HS-5 (cell line): ENCODE measurements at regions not wholly inside any gene's neighbourhood (a gene's known extent, or its start where the extent isn't known, plus 50 kb on each side); places are given as distances from the start of the nearest gene placed in this dataset.

Experiments
- DNase-seq: peaks from one replicate; pipeline ENCODE4 v3.0.0-alpha.2; 2012; ENCODE audit warnings: low read depth

DNA sequence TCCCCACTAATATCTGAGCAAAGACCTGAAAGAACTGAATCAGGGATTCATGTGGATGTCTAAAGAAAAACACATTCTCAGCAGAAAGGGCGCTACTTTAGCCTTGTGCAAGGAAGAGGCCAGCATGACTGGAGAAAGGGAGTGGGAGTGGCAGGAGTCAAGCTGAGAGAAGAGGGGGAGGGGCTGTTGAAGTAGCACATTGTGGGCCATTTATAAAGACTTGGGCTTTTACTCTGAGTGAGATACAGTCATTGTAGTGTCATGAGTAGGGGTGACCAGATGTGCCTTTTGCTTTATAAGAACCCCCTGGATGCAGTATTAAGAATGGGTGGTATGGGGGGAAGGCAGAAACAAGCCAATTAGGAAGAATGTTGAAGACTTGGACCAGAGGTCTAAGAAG lies 452.8 kb downstream of the ENC1 start:
- no peak for DNase-seq

DNA sequence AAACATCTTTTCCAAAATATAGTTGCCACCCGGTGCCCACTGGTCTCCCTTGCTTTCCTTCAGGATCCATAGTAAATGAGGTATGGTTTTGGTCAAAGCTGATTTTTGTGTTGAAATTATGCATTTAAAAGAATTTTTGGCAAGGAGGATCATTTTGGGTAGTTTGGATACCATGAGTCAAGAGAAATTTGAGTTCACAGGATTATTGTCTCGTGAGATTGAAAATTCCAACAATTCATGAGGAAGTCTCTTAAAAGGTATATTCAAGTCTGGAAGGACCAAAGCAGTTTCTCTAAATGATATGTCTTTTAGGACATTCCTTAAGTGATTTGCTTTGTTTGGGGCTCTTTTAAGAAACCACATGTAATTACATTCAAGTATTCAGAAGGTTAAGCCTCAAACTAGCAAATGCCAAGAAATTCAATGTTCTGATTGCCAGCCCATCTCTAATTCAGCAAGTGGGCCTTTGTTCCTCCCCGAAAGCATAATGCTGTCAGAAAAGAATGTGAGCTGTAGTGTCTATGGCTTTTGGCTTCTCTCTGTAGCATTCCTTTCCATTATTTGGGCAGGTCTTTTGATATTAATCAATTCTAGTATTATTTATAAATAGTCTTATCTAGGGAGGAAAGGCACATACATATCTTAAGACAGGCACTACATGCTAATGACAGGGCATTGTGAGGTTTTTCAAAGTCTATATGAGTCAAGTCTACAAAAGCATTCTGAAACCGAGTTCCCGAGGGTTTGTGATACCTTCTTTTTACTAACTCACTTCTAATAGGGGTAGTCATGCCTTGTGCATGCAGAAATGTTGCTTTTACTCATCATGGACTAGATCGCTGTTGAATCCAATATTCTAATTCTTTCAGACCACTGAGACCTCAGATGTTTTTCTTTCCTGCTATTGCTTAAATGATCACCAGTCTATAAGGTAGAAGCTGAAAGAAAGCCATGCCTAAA lies 453.9 kb downstream of the ENC1 start:
- no peak for DNase-seq

DNA sequence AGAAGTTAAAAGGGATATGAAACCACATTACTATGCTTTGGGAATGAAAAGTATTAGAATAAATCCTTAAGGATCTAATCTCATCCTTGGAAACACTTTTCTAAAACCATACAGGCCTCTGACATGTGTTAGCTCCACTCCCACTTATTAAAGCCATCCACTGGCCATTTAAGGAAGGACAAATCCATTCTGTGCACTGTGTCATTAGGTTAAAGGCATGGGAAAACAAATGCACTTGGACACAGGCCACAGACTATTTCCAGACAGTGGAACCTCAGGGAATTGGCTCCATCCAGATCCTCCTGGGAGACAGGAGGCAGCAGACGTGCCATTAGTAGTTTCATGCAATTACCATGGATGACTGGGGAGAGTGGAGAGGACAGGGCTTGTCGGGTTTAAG lies 454.9 kb downstream of the ENC1 start:
- no peak for DNase-seq

DNA sequence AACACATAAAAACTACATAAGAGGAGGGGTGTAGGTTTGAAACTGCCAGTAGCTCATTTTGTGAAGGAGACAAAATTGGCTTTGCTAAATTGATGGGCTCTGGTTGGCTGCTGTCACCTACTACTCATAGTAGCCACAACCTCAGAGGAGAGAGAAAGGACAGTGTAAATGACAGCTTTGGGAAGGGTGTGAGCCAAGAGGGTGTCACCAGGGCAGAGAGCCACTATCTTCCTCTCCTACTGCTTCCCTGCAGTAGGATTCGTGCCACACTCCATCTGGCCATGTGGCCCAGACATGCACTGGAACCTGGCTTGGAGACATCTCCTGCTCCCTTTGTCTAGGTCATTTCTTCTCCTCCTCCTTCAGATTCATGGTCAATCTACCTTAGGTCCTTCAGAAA lies 455.9 kb downstream of the ENC1 start:
- DNase-seq = no peak

DNA sequence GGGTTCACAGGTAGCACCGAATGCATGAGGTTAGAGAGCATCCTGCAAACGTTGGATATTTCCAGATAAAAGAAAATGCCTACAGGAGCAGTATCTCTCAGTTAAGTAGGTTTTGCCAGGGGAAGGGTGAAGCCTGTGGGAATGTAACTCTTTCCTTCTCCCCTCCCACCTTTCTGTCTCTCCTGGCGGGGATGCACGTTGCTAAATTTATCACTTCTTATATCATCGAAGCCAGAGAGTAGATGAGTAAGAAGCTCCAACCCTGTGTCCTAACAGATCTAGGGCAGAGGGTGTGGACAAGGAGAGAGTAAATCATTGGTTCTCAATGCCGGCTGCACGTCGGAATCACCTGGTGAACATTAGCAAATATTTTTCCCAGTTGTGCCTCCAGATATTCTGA lies 457.5 kb downstream of the ENC1 start:
- DNase-seq = no peak

DNA sequence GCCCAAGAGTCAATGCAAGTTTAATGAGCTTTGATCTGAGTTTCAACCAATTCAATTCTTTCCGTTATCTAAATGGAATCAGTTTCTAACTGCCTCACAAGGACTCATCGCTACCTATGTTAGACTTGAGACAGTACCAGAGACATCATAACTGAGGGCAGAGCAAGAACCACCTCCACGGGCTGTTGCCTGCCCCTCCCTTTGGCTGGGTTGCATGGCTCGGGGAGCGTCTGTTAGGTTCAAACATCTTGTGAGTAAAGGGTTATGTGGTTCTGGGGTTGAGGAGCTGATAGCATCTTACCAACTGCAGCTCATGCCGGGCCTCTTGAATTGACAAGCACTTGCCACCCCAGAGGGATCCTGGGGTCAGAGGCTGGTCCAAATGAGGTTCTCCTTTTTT lies 457.9 kb downstream of the ENC1 start:
- no peak for DNase-seq

DNA sequence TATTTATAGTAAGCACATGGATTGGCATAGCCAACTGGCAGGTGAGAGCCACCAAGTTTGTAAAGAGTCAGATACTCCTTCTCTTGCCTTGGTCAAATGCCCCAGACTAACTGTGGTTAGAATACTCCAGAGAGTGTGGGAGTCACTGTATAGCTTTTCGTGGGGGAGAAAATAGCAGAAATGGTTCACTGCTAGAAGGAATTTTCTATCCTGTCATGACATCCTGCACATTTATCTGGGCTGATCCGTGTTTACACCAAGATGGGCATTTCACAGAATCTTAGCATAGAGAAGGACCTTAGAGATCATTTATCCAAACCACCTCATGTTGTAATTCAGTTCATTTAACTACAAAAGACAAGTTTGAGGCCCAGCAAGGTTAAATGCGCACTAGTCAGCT lies 460.8 kb downstream of the ENC1 start:
- DNase-seq = no peak

DNA sequence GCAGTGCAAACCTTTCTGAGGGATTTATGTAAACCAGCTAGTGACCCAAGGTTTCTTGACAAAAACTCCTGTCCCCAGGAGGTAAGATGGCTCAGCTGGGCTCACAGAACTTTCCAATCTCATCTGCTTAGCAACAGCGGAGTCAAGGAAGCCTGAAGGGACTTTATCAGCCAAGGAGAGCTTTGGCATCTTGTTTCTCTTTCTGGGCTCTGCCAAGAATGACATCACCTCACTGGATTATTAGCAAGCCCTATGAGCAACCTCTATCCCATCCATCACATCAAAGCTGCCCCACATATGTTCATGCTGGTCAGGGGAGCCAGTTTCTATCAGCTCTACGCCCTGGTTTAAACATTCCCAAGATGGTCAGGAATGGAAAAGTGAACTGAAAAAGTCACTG lies 461.3 kb downstream of the ENC1 start:
- DNase-seq = no peak

DNA sequence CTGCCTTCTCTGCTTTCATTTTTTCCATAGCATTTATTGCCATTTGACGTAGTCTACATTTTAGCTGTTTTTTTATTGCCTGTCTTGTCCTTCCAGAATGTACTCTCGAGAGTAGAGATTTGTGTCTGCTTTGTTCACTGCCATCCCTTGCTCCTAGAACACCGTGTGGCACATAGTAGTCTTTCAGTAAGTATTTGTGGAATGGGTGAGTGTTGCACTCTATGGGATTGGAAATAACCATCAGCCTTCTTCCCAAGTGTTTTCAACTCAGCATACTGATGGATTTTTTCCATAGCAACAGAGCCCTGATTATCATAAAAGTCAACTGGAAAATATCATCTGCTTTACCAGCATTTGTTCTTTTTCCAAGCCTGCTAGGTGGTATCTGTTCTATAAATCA lies 462.6 kb downstream of the ENC1 start:
- DNase-seq = no peak

DNA sequence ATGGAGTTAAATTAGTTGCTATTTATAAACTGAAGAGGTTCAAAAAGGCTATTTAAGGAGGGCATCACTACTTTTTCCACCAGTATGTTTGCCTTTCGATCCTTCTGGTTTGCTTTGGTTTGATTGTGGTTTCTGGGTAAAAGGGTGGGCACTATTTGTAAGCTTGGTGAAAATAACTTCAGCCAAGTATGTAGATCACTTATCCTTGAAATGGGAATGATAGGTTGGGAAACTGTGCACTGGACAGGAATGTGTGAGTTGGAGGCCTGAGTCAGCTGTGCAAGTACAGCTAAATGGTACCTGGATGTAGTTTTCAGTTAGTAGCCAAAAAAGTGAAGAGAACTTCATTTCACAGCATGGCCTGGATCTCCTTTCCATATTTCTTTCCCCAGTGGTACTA lies 466.2 kb downstream of the ENC1 start:
- no peak for DNase-seq

DNA sequence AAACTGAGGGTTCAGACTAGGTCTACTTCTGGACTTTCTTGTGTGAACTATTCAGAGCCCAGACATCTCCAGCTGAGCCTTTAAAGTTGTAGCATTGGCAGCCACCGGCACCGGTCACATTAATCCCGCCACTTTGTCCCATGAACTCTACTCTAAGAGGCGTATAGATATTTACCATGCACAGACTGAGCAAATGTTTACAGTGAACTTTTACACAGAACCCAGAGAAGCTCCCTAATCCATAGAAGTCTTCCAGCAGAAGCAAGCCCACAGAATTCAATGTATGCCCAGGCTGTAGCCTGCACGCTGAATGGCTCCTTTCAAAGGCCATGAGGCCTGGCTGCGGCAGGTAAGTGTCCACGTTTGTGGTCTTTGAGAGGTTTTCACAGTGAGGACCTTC lies 466.9 kb downstream of the ENC1 start:
- no peak for DNase-seq

DNA sequence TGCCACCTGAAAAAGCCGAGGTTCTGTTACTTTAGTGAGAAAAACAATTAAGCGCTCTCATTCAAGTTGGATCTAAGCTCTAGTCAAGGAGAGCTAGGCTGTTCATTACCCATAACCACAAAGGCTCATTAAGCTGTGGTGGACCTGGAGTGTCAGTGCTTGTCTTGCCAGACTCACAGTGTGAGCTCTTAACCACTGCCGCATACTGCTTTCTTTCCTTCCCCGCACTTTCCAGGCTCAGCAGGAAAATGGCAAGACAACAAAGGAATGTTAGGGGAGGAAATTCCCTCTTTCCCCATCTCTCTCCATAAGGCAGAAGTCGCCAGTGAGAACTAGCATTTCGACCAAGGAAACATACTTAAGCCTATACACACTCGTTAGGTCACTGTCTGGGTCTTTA lies 467.3 kb downstream of the ENC1 start:
- DNase-seq = no peak

DNA sequence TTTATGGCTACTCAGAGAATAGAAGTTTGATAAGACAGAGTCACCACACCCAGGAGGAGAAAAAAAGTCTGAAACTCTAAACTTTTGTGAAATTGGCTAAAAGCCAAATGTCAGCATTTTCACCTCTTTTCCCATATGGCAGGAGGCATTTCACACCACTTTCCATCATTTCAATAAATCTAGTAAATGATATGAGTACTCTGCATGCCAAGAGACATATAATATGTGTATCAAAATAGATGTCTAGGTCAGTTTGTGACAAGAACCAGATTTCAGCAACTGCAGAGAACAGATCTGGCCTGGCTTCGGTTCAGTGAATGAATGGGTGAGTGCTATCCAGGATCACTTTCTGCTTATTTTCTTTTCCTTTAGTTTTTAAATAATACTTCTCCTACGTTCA lies 470.8 kb downstream of the ENC1 start:
- DNase-seq = no peak

DNA sequence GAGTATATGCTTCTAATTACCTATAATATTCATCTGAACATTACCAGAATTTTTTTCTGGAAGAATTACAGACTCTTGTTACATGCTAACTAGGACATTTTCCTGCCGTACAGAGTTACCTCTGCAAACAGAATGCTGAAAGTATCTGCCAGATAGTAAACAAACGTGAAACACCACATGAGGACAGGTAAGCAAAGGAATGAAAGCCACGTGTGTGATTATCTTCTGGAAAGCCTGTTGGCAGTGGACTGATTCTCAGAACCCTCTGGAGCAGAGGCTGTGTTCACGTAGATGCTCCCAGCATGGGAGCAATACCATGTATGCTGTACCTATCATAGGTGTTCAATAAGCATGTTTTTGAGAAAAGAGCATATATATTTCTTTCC lies 472.6 kb downstream of the ENC1 start:
- DNase-seq = no peak

DNA sequence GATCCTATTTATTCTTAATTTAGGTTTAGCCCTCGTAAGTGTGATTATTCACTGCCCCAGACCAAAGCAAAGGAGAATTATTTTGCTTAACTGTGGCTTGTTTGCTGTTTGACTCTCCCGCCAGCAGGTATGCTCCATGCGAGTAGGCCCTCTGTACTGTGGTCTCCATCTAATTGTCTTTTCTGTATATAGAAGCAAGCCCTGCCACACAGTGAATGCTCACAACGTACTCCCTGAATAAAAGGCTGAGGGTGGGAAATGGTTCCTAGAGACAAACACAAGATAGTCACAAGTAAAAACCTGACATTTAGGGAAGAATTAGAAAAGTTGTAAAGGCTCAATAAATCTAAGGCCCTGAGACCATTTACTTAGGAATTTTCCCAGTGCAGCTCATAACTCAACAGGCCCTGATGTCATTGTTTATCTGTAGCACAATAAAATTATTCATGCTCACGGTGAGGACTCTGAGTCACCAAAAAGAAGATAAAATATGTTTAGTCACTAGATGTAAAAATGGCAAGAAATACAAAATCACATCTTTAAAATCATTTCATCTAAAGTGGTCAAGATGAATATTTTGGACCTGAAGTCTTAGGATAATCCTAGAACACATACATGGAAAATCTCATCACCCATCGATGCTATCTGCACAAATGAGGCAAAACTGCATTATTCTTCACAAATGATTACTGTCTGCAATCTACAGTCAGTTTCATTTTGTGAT lies 473.2 kb downstream of the ENC1 start:
- peak; percentile 51 for DNase-seq

DNA sequence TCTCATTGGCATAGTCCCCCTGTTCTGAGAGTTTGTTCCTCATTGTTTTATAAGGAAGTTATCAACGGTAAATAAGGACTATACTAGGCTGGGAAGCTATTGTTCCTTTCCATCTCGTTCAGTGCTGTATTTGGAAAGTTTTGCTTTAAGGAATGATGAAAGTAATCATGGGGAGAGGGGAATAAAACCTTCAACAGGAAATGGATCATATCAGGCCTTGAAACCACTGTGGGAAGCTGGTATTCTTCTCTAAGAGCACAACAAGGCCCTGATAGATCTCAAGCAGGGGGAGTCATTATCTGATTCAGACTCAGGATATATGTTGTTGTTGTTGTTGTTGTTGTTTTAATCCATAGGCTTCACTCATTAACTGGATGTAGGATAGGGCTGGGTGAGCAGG lies 474.5 kb downstream of the ENC1 start:
- no peak for DNase-seq

DNA sequence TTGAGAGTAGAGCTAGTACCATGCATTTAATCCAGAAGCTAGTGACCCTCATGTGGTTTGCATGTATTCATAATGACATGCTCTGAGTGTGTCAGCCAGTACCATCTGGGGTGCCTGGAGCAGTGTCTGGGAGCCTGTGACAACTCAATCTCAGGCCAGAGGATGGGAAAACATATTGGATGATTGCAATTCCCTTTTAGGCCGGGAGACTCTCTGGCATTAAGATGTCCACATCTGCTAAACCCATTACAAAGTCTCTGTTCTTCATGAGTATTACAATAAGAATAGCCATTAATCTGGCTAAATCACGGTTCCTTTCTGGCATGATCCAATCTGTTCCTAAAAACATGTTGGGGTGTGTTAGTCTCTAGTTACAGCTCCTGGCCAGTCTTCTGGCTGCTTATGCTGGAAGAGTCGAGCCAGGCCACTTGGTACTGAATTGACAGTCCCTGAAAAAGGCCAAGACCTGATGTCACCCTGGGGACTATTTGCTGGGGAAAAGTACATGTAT lies 475.7 kb downstream of the ENC1 start:
- DNase-seq = no peak

DNA sequence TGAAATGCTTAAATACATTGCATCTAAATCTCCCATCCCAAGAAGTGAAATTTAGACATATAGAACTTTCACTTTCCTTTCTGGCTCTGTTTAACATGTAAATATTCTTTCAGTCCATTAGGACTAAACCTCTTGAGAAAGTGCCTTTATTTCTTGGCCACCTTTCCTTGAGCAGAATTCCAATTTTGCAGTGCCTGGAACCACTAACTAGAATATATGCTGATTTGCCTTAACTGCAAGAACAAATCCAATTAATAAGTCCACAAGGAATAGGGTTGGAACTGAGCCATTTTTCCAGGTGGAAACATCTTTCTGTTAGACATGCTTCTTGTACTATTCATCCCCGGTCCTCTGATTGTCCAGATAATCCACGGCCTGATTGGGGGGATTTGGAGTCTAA lies 478.0 kb downstream of the ENC1 start:
- DNase-seq = no peak

DNA sequence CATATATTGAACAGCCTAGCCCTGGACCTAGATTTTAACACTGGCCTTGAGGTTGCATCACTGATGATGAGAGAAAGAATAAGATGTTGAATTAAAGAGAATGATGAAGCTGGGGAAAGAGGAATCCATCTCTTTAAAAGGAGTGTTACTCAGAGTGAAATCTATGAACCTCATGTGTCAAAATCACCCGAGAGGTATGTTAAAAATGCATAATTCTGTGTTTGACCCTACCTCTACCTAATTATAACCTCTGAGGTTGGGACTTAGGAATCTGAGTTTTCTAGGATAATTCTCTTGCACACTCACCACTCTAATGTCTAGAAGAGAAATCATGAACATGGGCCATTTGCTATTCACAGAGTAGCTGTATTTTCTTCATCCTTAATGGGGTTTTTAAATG lies 479.4 kb downstream of the ENC1 start:
- peak; percentile 10 for DNase-seq

DNA sequence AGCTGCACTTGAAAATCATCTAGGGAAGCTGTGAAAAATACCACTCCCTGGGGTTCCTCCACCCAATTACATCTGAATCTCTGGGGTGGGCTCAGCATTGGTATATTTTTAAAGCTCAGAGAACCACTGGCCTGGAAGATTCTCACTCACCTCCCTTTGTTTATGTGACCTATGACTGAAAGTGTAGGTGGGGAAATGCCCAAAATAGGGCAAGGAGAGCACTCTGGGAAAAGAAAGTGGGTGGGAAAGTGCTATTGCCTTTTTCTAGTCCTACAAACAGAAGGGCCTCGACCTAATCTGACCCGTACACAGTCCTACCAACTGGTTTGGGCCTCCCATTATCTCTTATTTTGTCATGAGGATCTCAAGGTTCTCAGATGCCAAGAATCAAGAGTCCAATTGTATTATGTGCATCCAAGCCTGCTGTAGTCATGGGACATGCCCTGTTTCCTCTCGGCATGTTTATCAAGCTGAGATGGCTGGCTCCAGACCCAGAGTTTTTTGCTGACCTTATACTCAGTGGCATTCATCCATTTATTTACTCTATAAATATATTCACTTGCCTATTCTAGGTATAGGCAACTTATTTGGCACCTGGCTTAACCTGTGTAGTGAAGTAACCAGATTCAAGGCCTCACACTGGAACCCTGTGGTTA lies 483.7 kb downstream of the ENC1 start:
- no peak for DNase-seq

DNA sequence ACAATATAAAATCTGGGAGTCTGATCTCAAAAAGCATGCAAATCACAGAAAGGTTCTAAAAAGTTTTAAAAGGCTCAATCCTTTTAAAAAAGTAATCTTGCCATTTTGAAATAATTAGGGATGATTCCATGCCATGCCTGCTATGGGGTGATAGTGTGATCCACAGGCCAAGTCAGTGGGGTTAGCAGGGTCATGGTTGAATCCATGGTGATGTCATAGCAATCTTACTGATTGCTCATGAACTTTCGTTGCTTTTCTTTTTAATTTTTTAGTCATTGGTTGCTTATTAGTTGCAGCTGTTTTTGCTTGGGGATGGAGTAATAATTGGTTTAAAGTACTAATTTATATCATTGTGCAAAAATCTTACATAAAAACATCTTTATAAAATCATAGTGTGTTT lies 485.0 kb downstream of the ENC1 start:
- no peak for DNase-seq

DNA sequence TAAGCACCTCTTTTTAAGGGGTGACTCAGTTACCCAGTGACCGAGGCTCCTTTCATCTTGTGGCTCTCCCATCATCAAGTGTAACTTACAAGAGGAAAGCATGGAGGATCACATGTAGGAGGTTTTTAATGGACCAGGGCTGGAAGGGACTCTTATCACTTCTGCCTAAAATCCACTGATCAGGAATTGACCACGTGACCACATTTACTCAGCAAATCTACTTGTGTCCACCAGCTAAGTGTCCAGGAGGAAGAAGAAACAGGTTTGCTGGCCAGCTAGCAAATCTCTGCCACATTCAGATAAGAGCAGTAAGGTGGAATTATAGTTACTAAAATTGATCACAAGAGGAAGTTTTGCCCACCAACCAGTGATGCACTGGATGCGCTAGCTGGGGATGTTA lies 486.0 kb downstream of the ENC1 start:
- DNase-seq = no peak

DNA sequence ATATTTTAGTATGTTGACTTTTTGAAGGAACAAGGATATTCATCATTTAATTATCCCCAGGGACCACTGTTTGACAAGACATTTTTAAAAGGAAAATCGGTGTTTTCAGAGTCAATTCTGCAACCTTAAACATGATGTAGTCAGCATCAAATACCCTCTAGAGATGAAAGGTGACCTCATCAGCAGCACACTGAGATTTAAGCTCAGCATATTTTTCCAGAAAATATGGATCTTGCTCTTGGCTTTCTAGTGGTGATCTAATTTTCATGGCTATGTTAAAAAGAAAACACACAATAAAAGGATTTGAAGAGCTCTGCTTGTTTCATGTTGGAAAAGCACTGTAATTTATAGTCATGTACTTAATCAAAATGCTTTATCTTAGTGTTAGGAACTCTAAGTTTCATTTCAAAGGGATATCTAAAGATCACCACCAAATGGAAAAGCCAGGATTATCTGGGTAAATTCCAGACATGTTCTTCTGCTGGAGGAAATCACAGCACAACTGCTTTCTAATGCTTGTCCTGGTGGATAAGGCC lies 487.2 kb downstream of the ENC1 start:
- DNase-seq = no peak
